ENCODE measurements at regions not wholly inside any gene's neighbourhood (a gene's known extent, or its start where the extent isn't known, plus 50 kb on each side); places are given as distances from the start of the nearest gene placed in this dataset.

DNA sequence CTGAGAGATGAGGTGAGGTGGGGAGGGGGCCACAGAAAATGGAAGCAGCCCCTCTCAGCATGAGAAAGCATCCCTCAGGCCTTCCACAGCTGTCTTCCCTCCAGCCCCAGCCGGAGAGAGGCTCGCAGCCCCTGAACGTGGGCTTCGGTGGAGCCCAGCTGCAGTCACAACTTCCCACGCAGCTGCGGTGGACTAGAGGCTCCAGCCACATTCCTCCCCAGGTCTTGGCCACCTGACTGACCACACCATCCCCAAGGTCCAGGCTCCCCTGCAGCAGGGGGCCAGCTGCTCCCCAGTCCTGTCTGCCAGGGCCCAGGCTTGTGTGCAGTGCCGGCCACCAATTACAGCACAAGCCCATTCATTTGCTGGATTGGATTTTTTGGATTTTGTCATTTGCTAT, 212.3 kb upstream of the BCOR start:
- intact Hi-C loops (cut with DNase I, micrococcal nuclease): no loop called here
- TF ChIP-seq CTCF (IDR thresholded peaks at IDR 0.05): no peak
- no peak overlapping the region for H3K4me3 ChIP-seq
- no peaks in the 10 kb centered on the region for H3K36me3 ChIP-seq (ENCODE audit: low read depth)
- no peak for DNase-seq
- H3K9me3 ChIP-seq: no peaks in the 10 kb centered on the region
- no peaks in the 10 kb centered on the region for H3K4me1 ChIP-seq (ENCODE audit: low read depth)
- no peak for ATAC-seq

DNA sequence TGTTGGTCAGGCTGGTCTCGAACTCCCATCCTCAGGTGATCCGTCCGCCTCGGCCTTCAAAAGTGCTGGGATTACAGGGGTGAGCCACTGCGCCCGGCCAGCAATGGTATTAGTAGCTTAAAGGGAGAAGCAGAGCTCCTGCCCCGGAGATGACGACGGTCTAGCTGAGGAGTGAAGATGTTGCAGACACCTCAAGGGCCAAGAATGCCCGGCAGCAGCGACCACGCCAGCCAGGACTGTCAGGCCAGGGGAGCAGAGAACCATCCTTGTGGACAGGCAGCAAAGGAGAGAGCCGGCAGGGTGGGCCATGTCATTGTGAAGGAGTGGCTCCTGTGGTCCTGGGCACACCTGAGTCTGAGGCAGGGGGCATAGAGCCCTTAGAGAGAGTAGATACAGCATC, 210.1 kb upstream of the BCOR start:
- intact Hi-C loops (cut with DNase I, micrococcal nuclease): no loop called here
- no peak for TF ChIP-seq CTCF (IDR thresholded peaks at IDR 0.05)
- ATAC-seq (no peak), DNase-seq (no peak)
- Histone ChIP-seq H3K4me1 (ENCODE audit: low read depth) (no peaks in the 10 kb centered on the region), H3K36me3 (ENCODE audit: low read depth) (no peaks in the 10 kb centered on the region), H3K4me3 (no peak overlapping the region), H3K9me3 (no peaks in the 10 kb centered on the region)

DNA sequence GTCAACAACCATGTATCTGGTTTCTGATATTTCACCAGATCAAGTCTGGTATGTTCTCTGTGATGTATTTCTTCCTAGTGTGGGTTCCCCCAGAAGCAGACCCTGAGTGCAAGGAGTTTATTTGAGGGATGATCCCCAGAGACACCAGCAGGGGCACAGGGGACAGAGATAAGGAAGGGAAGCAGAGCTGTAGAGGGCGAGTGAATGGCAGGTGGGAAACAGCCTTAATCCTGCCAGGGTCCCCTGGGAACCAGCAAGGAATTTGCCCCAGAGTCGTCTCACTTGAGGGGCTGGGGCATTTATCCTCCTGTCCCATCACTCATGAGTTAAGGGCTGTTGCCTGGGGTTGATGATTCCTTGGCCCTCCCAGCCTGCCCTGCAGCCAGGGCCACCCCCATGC, 206.4 kb upstream of the BCOR start:
- no peak for TF ChIP-seq CTCF (IDR thresholded peaks at IDR 0.05)
- no peak overlapping the region for H3K4me3 ChIP-seq
- intact Hi-C loops (cut with DNase I, micrococcal nuclease): no loop called here

DNA sequence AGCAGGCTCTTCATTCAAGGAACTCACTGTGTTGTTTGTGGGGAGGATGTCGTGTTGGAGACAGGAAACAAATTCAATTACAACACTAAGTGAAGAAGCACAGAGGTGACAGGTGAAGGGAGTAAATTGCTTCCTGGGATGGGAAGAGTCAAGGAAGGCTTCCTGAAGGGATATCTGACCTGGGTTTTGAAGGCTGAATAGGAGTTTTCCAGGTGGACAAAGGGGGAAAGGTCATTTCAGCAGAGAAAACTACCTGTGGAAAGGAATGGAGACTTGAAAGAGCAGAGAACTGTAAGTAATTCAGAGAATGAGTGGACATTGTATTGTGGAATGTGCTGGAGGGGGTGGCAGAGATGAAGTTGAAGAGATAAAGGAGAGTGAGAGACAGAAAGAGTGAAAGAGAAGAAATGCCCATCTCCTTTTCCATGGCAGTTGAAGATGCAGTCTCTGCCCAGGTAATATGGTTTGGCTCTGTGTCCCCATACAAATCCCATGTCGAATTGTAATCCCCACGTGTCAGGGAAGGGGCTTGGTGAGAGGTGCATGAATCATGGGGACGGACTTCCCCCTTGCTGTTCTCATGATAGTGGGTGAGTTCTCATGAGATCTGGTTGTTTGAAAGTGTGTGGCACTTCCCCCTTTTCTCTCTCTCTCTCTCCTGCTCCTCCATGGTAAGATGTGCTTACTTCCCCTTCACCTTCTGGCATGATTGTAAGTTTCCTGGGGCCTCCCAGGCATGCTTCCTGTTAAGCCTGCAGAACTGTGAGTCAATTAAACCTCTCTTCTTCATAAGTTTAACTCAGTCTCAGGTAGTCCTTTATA, 205.7 kb upstream of the BCOR start:
- TF ChIP-seq CTCF (IDR thresholded peaks at IDR 0.05): no peak
- intact Hi-C loops (cut with DNase I, micrococcal nuclease): no loop called here
- DNase-seq: no peak
- Histone ChIP-seq H3K9me3 (no peaks in the 10 kb centered on the region), H3K4me1 (ENCODE audit: low read depth) (no peaks in the 10 kb centered on the region), H3K36me3 (ENCODE audit: low read depth) (no peaks in the 10 kb centered on the region), H3K4me3 (no peak overlapping the region)
- no peak for ATAC-seq

More for the DNA sequence above, 206.4 kb upstream of the BCOR start:
- Histone ChIP-seq H3K36me3 (ENCODE audit: low read depth) (no peaks in the 10 kb centered on the region), H3K9me3 (no peaks in the 10 kb centered on the region), H3K4me1 (ENCODE audit: low read depth) (no peaks in the 10 kb centered on the region)
- ATAC-seq (no peak), DNase-seq (no peak)

- ATAC-seq (no peak), DNase-seq (no peak)
- intact Hi-C loops (cut with DNase I, micrococcal nuclease): no loop called here
- H3K9me3 ChIP-seq: no peaks in the 10 kb centered on the region
- no peak overlapping the region for H3K4me3 ChIP-seq
- no peak for TF ChIP-seq CTCF (IDR thresholded peaks at IDR 0.05)
- no peaks in the 10 kb centered on the region for H3K36me3 ChIP-seq (ENCODE audit: low read depth)
- no peaks in the 10 kb centered on the region for H3K4me1 ChIP-seq (ENCODE audit: low read depth)
Observed at GRCh38 chrX:40300286-40300890, 202.6 kb upstream of the BCOR start.
